OCI-LY7 (cell line): ENCODE measurements at regions not wholly inside any gene's neighbourhood (a gene's known extent, or its start where the extent isn't known, plus 50 kb on each side); places are given as distances from the start of the nearest gene placed in this dataset.

Experiments used
- CTCF ChIP-seq: fragments of 200-600 bp; sonication (generic); conservative IDR thresholded peaks from 2 replicates; pipeline ENCODE4 v1.5.1; 2014; ENCODE audit warnings: mild to moderate bottlenecking, antibody characterized with exemption, low read length, moderate library complexity, mixed read lengths
- EZH2phosphoT487 ChIP-seq: fragments of 200-600 bp; sonication (generic); IDR thresholded peaks from 2 replicates; pipeline ENCODE4 v1.6.1; 2018; ENCODE audit warnings: low read depth, borderline replicate concordance, mild to moderate bottlenecking, mixed run types, antibody characterized with exemption, low read length, moderate library complexity, mixed read lengths

- no peak for TF ChIP-seq CTCF
- no peak for TF ChIP-seq EZH2phosphoT487
Observed at GRCh38 chr3:55327131-55327920, 159.8 kb downstream of the WNT5A start.
